ENCODE measurements at regions not wholly inside any gene's neighbourhood (a gene's known extent, or its start where the extent isn't known, plus 50 kb on each side); places are given as distances from the start of the nearest gene placed in this dataset.

- no peak overlapping the region for H3K4me2 ChIP-seq
- 45% methylated on average over 8 of the region's 8 CpGs for WGBS (ENCODE audit: low lambda C conversion rate, missing lambda C conversion rate)
- no peak for DNase-seq (ENCODE audit: low spot score)
- H2AFZ ChIP-seq = no peak overlapping the region
- no peaks in the 10 kb centered on the region for H4K20me1 ChIP-seq (ENCODE audit: insufficient read depth, poor library complexity, severe bottlenecking)
- H3K9me2 ChIP-seq (replicated peaks; ENCODE audit: insufficient read depth) = no peaks in the 10 kb centered on the region
- no peaks in the 10 kb centered on the region for H3K4me1 ChIP-seq (ENCODE audit: insufficient read depth)
- peaks cover 2% of the 10 kb centered on the region for H3K27me3 ChIP-seq
- H3K79me2 ChIP-seq = no peaks in the 10 kb centered on the region
- no peaks in the 10 kb centered on the region for H3K9me3 ChIP-seq (ENCODE audit: low read depth)
- H3K36me3 ChIP-seq (replicated peaks; ENCODE audit: insufficient read depth, low read depth) = no peaks in the 10 kb centered on the region
- no peak overlapping the region for H3K4me3 ChIP-seq
- TF ChIP-seq, protein P1, sequence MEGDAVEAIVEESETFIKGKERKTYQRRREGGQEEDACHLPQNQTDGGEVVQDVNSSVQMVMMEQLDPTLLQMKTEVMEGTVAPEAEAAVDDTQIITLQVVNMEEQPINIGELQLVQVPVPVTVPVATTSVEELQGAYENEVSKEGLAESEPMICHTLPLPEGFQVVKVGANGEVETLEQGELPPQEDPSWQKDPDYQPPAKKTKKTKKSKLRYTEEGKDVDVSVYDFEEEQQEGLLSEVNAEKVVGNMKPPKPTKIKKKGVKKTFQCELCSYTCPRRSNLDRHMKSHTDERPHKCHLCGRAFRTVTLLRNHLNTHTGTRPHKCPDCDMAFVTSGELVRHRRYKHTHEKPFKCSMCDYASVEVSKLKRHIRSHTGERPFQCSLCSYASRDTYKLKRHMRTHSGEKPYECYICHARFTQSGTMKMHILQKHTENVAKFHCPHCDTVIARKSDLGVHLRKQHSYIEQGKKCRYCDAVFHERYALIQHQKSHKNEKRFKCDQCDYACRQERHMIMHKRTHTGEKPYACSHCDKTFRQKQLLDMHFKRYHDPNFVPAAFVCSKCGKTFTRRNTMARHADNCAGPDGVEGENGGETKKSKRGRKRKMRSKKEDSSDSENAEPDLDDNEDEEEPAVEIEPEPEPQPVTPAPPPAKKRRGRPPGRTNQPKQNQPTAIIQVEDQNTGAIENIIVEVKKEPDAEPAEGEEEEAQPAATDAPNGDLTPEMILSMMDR (IDR thresholded peaks at IDR 0.05; ENCODE audit: poor library complexity) = no peak
- TF ChIP-seq EZH2 (IDR thresholded peaks at IDR 0.05; ENCODE audit: borderline replicate concordance) = no peak
- no peak for TF ChIP-seq EZH2phosphoT487 (IDR thresholded peaks at IDR 0.05; ENCODE audit: low read depth, severe bottlenecking, unreplicated experiment)
- H3K27ac ChIP-seq = no peak overlapping the region
Measured at GRCh38 chr20:40502576-40502975, 186.5 kb downstream of the MAFB start.

GRCh38 chr20:40499391-40499790 lies 189.6 kb downstream of the MAFB start:
- Histone ChIP-seq H3K27ac (no peak overlapping the region), H3K4me3 (no peak overlapping the region), H3K9me2 (replicated peaks; ENCODE audit: insufficient read depth) (no peaks in the 10 kb centered on the region), H3K27me3 (peaks cover 2% of the 10 kb centered on the region), H3K36me3 (replicated peaks; ENCODE audit: insufficient read depth, low read depth) (no peaks in the 10 kb centered on the region), H3K4me2 (no peak overlapping the region), H4K20me1 (ENCODE audit: insufficient read depth, poor library complexity, severe bottlenecking) (no peaks in the 10 kb centered on the region), H3K4me1 (ENCODE audit: insufficient read depth) (no peaks in the 10 kb centered on the region), H3K9me3 (ENCODE audit: low read depth) (no peaks in the 10 kb centered on the region), H2AFZ (no peak overlapping the region), H3K79me2 (no peaks in the 10 kb centered on the region)
- TF ChIP-seq EZH2 (IDR thresholded peaks at IDR 0.05; ENCODE audit: borderline replicate concordance) (no peak), EZH2phosphoT487 (IDR thresholded peaks at IDR 0.05; ENCODE audit: low read depth, severe bottlenecking, unreplicated experiment) (no peak)
- TF ChIP-seq, protein P1 (IDR thresholded peaks at IDR 0.05; ENCODE audit: poor library complexity) = no peak
- DNase-seq (ENCODE audit: low spot score) = no peak
- 97% methylated on average over 2 of the region's 2 CpGs for WGBS (ENCODE audit: low lambda C conversion rate, missing lambda C conversion rate)

DNA sequence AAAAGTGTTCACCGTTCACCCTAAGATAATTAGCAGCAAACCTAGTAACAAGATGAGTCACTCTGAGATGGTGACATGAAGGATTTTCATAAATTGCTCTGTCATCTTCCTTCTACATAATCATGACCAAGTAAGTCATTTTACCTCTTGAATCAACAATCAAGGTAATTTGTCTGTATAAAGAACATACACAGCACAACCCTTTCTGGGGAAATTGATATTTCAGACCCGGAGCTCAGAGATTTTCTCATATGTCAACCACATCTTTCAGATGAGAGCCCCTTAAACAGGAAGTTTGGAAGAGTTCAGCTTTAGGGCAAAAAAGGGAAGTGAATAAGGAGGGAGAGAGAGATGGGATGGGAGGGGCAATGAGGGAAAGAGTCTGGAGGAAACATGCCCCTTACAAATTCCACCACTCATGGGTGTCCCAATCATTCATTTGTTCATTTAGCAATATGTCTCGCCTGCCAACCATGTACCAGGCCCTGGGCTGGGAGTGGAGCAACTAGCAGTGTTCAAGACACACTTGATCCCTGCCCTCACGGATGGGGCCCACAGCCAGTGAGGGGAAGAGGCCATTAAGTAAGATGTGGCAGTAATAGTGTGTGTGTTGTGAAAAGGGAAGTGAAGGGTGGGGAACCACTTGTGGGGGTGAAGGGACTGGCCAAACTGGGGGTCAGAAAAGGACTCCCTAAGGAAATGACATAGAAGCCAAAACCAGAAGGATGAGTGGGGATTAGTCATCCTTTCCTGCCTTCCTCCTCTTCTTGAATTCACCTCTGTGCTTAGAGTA lies 190.9 kb downstream of the MAFB start:
- 84% methylated on average over 4 of the region's 4 CpGs for WGBS (ENCODE audit: low lambda C conversion rate, missing lambda C conversion rate)
- no peaks in the 10 kb centered on the region for H4K20me1 ChIP-seq (ENCODE audit: insufficient read depth, poor library complexity, severe bottlenecking)
- DNase-seq (ENCODE audit: low spot score) = no peak
- H3K9me2 ChIP-seq (replicated peaks; ENCODE audit: insufficient read depth) = no peaks in the 10 kb centered on the region
- TF ChIP-seq EZH2phosphoT487 (IDR thresholded peaks at IDR 0.05; ENCODE audit: low read depth, severe bottlenecking, unreplicated experiment) (no peak), EZH2 (IDR thresholded peaks at IDR 0.05; ENCODE audit: borderline replicate concordance) (no peak)
- TF ChIP-seq, protein P1 (IDR thresholded peaks at IDR 0.05; ENCODE audit: poor library complexity) = no peak
- H3K36me3 ChIP-seq (replicated peaks; ENCODE audit: insufficient read depth, low read depth) = no peaks in the 10 kb centered on the region
- H3K4me1 ChIP-seq (ENCODE audit: insufficient read depth) = no peaks in the 10 kb centered on the region
- no peaks in the 10 kb centered on the region for H3K79me2 ChIP-seq
- H2AFZ ChIP-seq = no peak overlapping the region
- no peak overlapping the region for H3K4me2 ChIP-seq
- H3K4me3 ChIP-seq = no peak overlapping the region
- no peaks in the 10 kb centered on the region for H3K9me3 ChIP-seq (ENCODE audit: low read depth)
- H3K27me3 ChIP-seq = peaks cover 2% of the 10 kb centered on the region
- H3K27ac ChIP-seq = no peak overlapping the region
